ENCODE measurements at regions not wholly inside any gene's neighbourhood (a gene's known extent, or its start where the extent isn't known, plus 50 kb on each side); places are given as distances from the start of the nearest gene placed in this dataset.
A peak's percentile ranks its signal among the peaks of the same experiment; 100 is the strongest.

- no peak for DNase-seq
These were observed 73.4 kb downstream of the PITPNM2 start for GRCh38 chr12:123077298-123078119.

- peak; percentile 30 for DNase-seq
These were observed 74.1 kb downstream of the PITPNM2 start for GRCh38 chr12:123076604-123077297.

- no peak for DNase-seq
These were observed 75.2 kb downstream of the PITPNM2 start for GRCh38 chr12:123075646-123076171.

- no peak for DNase-seq
These were observed 75.7 kb downstream of the PITPNM2 start for GRCh38 chr12:123075087-123075645.

- no peak for DNase-seq
These were observed 76.7 kb downstream of the PITPNM2 start for GRCh38 chr12:123073962-123074801.

- DNase-seq, result no peak
These were observed 77.6 kb downstream of the PITPNM2 start for GRCh38 chr12:123073292-123073691.

GRCh38 chr12:123071857-123072256 lies 79.0 kb downstream of the PITPNM2 start:
- DNase-seq, result no peak

- no peak for DNase-seq
These were observed 79.6 kb downstream of the PITPNM2 start for GRCh38 chr12:123071099-123071800.

- DNase-seq, result no peak
These were observed 80.4 kb downstream of the PITPNM2 start for GRCh38 chr12:123070267-123071081.

- no peak for DNase-seq
These were observed 81.2 kb downstream of the PITPNM2 start for GRCh38 chr12:123069436-123070266.

GRCh38 chr12:123067654-123068053 lies 83.2 kb downstream of the PITPNM2 start:
- no peak for DNase-seq

GRCh38 chr12:123066384-123066710 lies 84.5 kb downstream of the PITPNM2 start:
- no peak for DNase-seq

- no peak for DNase-seq
These were observed 85.1 kb downstream of the PITPNM2 start for GRCh38 chr12:123065676-123066383.

GRCh38 chr12:123064885-123065619 lies 84.6 kb downstream of the ARL6IP4 start:
- DNase-seq, result peak; percentile 39

GRCh38 chr12:123064366-123064765 lies 83.9 kb downstream of the ARL6IP4 start:
- DNase-seq, result no peak

GRCh38 chr12:123063535-123063934 lies 83.1 kb downstream of the ARL6IP4 start:
- DNase-seq, result peak; percentile 42

GRCh38 chr12:123062681-123063486 lies 82.4 kb downstream of the ARL6IP4 start:
- DNase-seq, result peak; percentile 92

All from HCEC 1CT (cell line).